ENCODE measurements at regions not wholly inside any gene's neighbourhood (a gene's known extent, or its start where the extent isn't known, plus 50 kb on each side); places are given as distances from the start of the nearest gene placed in this dataset.

GRCh38 chrX:124280294-124280902, 52.1 kb upstream of the TEX13D start:
- TF ChIP-seq CTCF (IDR thresholded peaks at IDR 0.05; ENCODE audit: insufficient read depth, low read length) (no peak), POLR2AphosphoS5 (IDR thresholded peaks at IDR 0.05; ENCODE audit: low read depth) (no peak), GABPA (IDR thresholded peaks at IDR 0.05; ENCODE audit: low read depth) (no peak)
